NCI-H187 treated with DMSO at 0.1 percent for 48 hours (cell line): ENCODE measurements at regions not wholly inside any gene's neighbourhood (a gene's known extent, or its start where the extent isn't known, plus 50 kb on each side); places are given as distances from the start of the nearest gene placed in this dataset.
"Not testable (repeated sequence)": the region's sequence is repeated elsewhere in the genome, so short reads cannot be mapped to it uniquely, and the experiment has no call there.

Source experiments
- DNase-seq: peaks from one replicate; lab custom pipeline; 2025; lab: John Stamatoyannopoulos, UW

GRCh38 chr9:25913806-25914205, 235.6 kb upstream of the TUSC1 start:
- no peak for DNase-seq

DNA sequence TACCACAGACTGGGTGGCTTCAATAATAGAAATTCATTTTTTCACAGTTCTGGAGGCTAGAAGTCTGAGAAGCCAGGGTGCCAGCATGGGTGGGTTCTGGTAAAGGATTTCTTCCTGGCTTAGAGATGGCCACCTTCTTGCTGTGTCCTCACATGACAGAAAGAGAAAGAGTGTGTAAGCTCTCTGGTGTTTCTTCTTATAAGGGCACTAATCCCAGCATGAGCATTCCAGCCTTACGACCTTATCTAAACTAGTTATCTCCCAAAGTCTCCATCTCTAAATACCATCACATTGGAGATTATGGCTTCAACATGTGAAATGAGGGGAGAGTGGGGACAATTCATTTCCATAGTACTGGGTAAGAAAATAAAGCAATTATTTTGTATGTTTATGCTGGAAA, 226.5 kb upstream of the TUSC1 start:
- DNase-seq = no peak

GRCh38 chr9:25891527-25891926, 213.3 kb upstream of the TUSC1 start:
- DNase-seq = no peak

DNA sequence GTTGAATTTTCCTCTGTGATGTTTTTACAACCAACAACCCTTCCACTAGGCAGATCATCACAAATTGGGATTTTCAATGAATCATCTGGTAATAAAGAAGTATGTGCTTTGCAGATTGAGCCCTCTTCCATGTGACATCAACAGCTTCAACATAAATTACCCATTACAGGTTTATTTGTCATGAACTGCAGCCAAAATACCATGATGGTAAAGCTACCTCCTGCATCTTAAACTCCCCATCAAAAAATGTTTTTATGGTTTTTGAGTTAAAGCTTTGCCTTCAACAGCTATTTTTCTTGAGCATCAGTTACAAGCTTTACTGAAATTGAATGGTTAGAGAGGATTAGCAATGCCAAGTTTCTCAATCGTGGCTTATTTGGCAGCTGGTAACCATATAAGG, 211.4 kb upstream of the TUSC1 start:
- no peak for DNase-seq

- no peak for DNase-seq
Observed at GRCh38 chr9:25876248-25876647, 198.0 kb upstream of the TUSC1 start.

DNA sequence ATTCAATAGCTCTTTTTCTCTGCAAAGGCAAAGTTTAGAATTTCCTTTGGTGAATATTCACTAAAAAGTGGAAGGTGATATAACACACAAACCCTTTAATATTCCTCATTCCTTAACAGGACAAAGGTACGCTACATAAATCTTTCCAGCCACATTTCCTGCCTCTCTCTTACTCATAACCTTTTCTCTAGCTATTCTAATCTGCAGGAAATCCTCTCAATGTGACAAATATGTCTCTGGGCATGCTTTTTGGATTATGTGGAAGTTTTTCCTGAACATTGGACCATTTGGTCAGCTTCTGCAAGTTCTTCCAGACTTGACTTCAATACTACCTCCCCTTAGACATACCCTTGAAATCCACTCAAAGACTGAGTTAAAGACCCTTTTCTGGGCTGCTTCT, 186.3 kb upstream of the TUSC1 start:
- DNase-seq = no peak

DNA sequence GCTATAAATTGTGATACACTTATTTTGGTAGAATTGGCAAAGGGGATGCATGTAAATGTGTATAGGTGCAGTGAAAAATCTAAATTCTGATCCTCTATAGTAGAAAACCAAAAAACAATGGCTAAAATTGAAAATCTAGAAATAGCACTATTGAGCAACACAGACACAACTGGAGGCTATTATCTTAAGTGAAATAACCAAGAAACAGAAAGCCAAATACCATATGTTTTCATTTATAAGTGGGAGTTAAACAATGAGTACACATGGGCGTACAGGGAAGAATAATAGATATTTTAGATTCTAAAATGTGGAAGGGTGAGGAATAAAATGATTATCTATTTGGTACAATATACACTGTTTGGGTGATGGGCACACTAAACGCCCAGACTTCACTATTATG, 183.2 kb upstream of the TUSC1 start:
- no peak for DNase-seq

GRCh38 chr9:25857147-25857546, 178.9 kb upstream of the TUSC1 start:
- DNase-seq = no peak

- DNase-seq = no peak
Observed at GRCh38 chr9:25850803-25851202, 172.6 kb upstream of the TUSC1 start.

DNA sequence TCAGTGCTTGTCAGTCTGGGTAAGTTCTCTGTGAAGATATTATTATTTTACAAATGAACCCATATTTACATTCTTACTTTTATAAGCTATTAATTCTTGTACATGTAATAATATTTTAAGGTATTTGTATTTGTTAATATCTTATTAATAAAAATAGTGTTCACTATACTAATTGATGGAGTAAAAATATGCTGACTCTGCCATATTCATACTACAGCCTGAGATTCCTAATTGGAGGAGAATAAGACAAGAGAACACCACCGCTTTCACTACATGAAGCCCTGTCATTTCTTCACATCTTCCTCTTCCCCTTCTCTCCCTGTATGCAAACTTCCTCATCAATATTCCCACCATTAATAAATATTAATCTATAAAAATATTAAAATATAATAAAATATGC, 167.6 kb upstream of the TUSC1 start:
- DNase-seq = no peak

- no peak for DNase-seq
Observed at GRCh38 chr9:25830381-25830780, 152.1 kb upstream of the TUSC1 start.

GRCh38 chr9:25827626-25828025, 149.4 kb upstream of the TUSC1 start:
- no peak for DNase-seq

DNA sequence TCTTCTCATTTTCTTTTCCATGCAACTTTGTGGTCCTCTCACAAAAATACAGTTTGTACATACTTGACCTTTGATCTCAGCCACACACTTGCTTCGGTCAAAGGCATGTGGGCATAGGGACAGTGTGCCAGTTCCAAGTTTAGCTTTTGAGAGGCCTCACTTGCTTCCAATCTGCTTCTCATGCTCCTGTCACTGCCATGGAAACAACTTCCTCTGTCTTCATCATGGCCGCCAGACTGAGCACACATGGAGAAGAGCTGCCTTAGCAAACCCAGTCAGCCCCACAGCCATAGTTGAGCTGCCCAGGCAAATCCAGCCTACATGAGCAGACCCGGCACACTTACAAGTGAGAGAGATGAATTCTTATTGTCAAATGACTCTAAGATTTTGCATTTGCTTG, 138.2 kb upstream of the TUSC1 start:
- DNase-seq = no peak

GRCh38 chr9:25814023-25814422, 135.8 kb upstream of the TUSC1 start:
- no peak for DNase-seq

GRCh38 chr9:25813478-25813877, 135.2 kb upstream of the TUSC1 start:
- no peak for DNase-seq

- no peak for DNase-seq
Observed at GRCh38 chr9:25808554-25808953, 130.3 kb upstream of the TUSC1 start.

DNA sequence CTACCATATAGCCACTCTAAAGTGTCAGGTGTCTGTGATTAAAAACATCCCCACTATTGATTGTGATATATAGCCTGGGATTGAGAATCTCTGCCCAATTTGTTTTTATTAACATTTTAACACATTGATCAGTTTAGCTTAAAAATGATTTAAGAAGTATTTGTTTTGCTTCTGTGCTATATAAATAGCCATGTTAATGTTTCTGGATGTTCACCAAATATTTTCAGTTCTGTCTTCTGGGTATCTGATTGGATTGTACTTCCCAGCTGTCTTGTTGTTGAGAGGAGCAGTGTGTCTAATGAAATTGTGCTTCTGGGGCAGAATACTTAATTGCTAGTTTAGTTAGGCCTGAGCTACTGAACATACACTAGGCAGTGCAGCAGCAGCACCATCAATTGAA, 126.6 kb upstream of the TUSC1 start:
- no peak for DNase-seq

- not testable (repeated sequence) for DNase-seq
Observed at GRCh38 chr9:25801989-25802388, 123.7 kb upstream of the TUSC1 start.

- no peak for DNase-seq
Observed at GRCh38 chr9:25773805-25774204, 95.6 kb upstream of the TUSC1 start.

GRCh38 chr9:25755951-25756350, 77.7 kb upstream of the TUSC1 start:
- DNase-seq = no peak

- DNase-seq = no peak
Observed at GRCh38 chr9:25752398-25752797, 74.2 kb upstream of the TUSC1 start.

GRCh38 chr9:25742256-25742655, 64.0 kb upstream of the TUSC1 start:
- no peak for DNase-seq

GRCh38 chr9:25733336-25733982, 55.2 kb upstream of the TUSC1 start:
- DNase-seq = no peak

- DNase-seq = not testable (repeated sequence)
Observed at GRCh38 chr9:25731895-25732794, 53.9 kb upstream of the TUSC1 start.
